GM12891 (cell line): ENCODE measurements at regions not wholly inside any gene's neighbourhood (a gene's known extent, or its start where the extent isn't known, plus 50 kb on each side); places are given as distances from the start of the nearest gene placed in this dataset.

Experiments used
- POLR2A ChIP-seq: IDR thresholded peaks from 2 replicates; pipeline ENCODE4 v1.6.1; 2011; ENCODE audit warnings: low read depth, low read length, control low read depth
- POLR2AphosphoS5 ChIP-seq: IDR thresholded peaks from 2 replicates; pipeline ENCODE4 v1.6.1; 2011; ENCODE audit warnings: low read depth, low read length, control low read depth
- SPI1 ChIP-seq: IDR thresholded peaks from 2 replicates; pipeline ENCODE4 v1.6.1; 2011; ENCODE audit warnings: low read depth, low read length, control low read depth
- TAF1 ChIP-seq: IDR thresholded peaks from 2 replicates; pipeline ENCODE4 v1.6.1; 2011; ENCODE audit warnings: low read depth, low read length, control low read depth

GRCh38 chr1:80776266-80776665, 1024.5 kb upstream of the ADGRL2 start:
- TF ChIP-seq POLR2AphosphoS5 (no peak), POLR2A (no peak), TAF1 (no peak), SPI1 (no peak)
